COLO829 (cell line): ENCODE measurements at regions not wholly inside any gene's neighbourhood (a gene's known extent, or its start where the extent isn't known, plus 50 kb on each side); places are given as distances from the start of the nearest gene placed in this dataset.

Experiments
- DNase-seq: peaks from one replicate; pipeline ENCODE4 v3.0.0; 2012; ENCODE audit warnings: low spot score

GRCh38 chr2:176679061-176679669, 409.9 kb downstream of the MTX2 start:
- no peak for DNase-seq

- DNase-seq, result no peak
Observed at GRCh38 chr2:176680916-176681516, 411.8 kb downstream of the MTX2 start.

GRCh38 chr2:176681584-176682115, 412.4 kb downstream of the MTX2 start:
- DNase-seq, result no peak

- no peak for DNase-seq
Observed at GRCh38 chr2:176682278-176682677, 413.0 kb downstream of the MTX2 start.

GRCh38 chr2:176683618-176684111, 414.4 kb downstream of the MTX2 start:
- DNase-seq, result no peak

- no peak for DNase-seq
Observed at GRCh38 chr2:176685908-176686307, 416.7 kb downstream of the MTX2 start.

- no peak for DNase-seq
Observed at GRCh38 chr2:176686328-176686727, 417.1 kb downstream of the MTX2 start.

- DNase-seq, result no peak
Observed at GRCh38 chr2:176687342-176687741, 418.1 kb downstream of the MTX2 start.

GRCh38 chr2:176687944-176688343, 418.7 kb downstream of the MTX2 start:
- no peak for DNase-seq

GRCh38 chr2:176689711-176690110, 420.5 kb downstream of the MTX2 start:
- no peak for DNase-seq

- no peak for DNase-seq
Observed at GRCh38 chr2:176691471-176691870, 422.2 kb downstream of the MTX2 start.

- DNase-seq, result no peak
Observed at GRCh38 chr2:176692533-176692932, 423.3 kb downstream of the MTX2 start.

- DNase-seq, result no peak
Observed at GRCh38 chr2:176699098-176699497, 429.9 kb downstream of the MTX2 start.

- DNase-seq, result no peak
Observed at GRCh38 chr2:176699644-176700043, 430.4 kb downstream of the MTX2 start.

- no peak for DNase-seq
Observed at GRCh38 chr2:176702131-176702530, 432.9 kb downstream of the MTX2 start.

GRCh38 chr2:176704282-176704858, 435.1 kb downstream of the MTX2 start:
- no peak for DNase-seq

GRCh38 chr2:176709149-176709951, 440.1 kb downstream of the MTX2 start:
- DNase-seq, result peak; percentile 69

- no peak for DNase-seq
Observed at GRCh38 chr2:176709991-176710390, 440.7 kb downstream of the MTX2 start.

- DNase-seq, result no peak
Observed at GRCh38 chr2:176710657-176711186, 441.5 kb downstream of the MTX2 start.

- no peak for DNase-seq
Observed at GRCh38 chr2:176725873-176726645, 456.8 kb downstream of the MTX2 start.

- no peak for DNase-seq
Observed at GRCh38 chr2:176727696-176728095, 458.5 kb downstream of the MTX2 start.
